Coronary artery (tissue), 2 donors: ENCODE measurements at regions not wholly inside any gene's neighbourhood (a gene's known extent, or its start where the extent isn't known, plus 50 kb on each side); places are given as distances from the start of the nearest gene placed in this dataset.

Source experiments
- DNase-seq: peaks from one replicate; pipeline ENCODE4 v3.0.0-alpha.2; 2017; ENCODE audit warnings: low spot score
- H3K27ac ChIP-seq, 2 donors: fragments of 200-600 bp; sonication (generic); one replicate each; pipeline ENCODE4 v1.5.1; 2016 to 2019
- H3K4me3 ChIP-seq: fragments of 200-600 bp; sonication (generic); 2 replicates; pipeline ENCODE4 v1.5.1; 2016; ENCODE audit warnings: mild to moderate bottlenecking, moderate library complexity
- TF ChIP-seq, protein P1 (sequence below): fragments of 200-600 bp; sonication (generic); IDR thresholded peaks from one replicate; pipeline ENCODE4 v1.5.1; 2019; ENCODE audit warnings: antibody characterized with exemption

DNA sequence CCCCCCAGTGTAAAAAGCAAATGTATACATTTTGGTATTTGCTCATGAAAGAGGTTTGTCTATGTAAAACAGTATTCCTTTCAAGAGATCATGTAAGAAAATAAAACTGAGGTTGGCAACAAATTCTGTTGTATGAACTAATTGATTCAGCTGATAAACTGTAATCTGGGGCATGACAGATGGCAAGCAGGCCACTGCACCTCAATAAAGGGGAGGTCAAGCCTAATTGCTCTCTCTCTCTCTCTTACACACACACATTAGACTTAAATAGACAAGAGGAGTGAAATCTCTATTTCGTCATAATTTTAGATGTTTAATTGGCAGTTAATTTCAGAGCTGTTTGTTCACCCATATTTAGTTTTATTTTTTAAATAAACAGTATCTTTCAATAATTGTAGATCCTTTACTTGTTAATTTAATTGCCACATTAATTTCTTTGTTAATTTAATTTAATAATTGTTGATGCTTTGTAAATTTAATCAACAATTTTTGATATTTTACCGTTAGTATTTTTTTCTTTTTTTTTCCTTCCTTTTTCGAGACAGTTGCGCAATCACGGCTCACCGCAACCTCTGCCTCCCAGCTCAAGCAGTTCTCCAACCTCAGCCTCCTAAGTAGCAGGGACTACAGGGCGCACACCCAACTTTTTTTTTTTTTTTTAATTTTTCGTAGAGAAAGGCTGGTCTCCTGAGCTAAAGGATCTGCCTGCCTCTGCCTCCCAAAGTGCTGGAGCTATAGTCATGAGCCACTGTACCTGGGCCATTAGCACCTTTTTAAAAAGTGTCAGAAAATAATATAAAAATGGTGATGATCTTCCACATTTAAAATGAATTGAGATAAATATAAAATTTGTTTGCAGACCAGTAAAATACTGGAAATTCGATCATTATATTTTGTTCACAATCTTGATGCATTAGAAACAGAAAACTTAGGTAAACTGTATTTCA lies 577.7 kb downstream of the SLC16A7 start:
- TF ChIP-seq, protein P1, sequence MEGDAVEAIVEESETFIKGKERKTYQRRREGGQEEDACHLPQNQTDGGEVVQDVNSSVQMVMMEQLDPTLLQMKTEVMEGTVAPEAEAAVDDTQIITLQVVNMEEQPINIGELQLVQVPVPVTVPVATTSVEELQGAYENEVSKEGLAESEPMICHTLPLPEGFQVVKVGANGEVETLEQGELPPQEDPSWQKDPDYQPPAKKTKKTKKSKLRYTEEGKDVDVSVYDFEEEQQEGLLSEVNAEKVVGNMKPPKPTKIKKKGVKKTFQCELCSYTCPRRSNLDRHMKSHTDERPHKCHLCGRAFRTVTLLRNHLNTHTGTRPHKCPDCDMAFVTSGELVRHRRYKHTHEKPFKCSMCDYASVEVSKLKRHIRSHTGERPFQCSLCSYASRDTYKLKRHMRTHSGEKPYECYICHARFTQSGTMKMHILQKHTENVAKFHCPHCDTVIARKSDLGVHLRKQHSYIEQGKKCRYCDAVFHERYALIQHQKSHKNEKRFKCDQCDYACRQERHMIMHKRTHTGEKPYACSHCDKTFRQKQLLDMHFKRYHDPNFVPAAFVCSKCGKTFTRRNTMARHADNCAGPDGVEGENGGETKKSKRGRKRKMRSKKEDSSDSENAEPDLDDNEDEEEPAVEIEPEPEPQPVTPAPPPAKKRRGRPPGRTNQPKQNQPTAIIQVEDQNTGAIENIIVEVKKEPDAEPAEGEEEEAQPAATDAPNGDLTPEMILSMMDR = no peak
- no peak for DNase-seq

DNA sequence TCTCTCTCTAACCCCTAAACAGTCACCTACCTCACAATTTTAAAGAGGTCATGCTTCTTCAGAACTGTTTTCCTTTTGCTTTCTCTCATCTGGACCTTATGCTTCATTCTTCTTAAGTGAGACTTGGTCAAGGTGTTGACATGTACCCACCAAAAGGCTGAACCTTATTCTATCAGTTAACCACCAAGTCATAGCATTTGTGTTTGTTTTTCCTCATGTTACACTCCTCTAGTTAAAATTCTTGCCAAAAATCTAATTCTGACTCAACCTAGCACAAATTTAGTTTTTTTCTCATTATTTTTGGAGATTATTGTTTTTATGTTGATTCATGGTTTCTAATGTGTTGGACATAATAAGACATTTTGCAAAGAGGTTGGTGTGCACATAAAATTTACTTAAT lies 578.6 kb downstream of the SLC16A7 start:
- Histone ChIP-seq H3K4me3 (no peak overlapping the region), H3K27ac (no peak overlapping the region)
- no peak for DNase-seq
- TF ChIP-seq, protein P1 = no peak

More for the DNA sequence above, 577.7 kb downstream of the SLC16A7 start:
- Histone ChIP-seq H3K4me3 (no peak overlapping the region), H3K27ac (no peak overlapping the region)

DNA sequence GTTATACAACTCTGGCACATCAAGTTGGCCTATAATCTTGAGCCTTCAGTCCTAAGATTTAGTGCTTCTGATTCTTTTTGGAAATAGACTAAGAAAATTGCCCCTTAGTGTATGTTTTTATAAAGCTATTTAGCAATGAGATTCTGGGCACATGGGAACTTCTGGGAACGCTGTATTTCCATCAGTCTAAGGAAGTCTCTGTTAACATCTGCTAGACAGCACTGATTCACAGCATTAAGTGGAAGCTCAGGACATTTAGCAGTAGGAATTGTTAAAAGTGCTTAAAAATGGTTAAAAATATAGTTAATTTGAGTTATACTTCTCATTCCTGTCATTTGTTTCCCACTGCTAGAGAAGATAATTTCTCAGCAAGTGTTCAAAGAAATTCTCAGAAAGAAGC lies 579.1 kb downstream of the SLC16A7 start:
- TF ChIP-seq, protein P1 = no peak
- no peak overlapping the region for H3K27ac ChIP-seq
- no peak overlapping the region for H3K4me3 ChIP-seq
- DNase-seq = no peak

DNA sequence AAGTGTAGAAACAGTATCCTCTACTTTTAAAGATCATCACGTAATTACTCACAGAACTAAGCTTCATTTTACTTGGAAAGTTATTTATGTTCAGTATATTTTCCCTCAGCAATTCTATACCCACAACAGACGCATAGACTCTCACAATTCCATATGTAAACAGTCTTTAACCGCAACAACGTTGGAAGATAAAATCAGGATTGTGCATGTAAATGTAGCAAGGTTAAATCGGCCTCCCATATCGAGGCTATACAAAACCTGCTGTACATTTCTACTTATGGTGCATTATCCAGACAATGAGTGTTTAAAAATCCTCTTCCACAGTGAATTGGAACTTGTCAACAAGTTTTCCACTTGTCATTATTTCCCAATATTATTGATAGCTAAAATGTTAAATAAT lies 581.1 kb downstream of the SLC16A7 start:
- TF ChIP-seq, protein P1 = no peak
- DNase-seq = no peak
- H3K4me3 ChIP-seq = no peak overlapping the region

DNA sequence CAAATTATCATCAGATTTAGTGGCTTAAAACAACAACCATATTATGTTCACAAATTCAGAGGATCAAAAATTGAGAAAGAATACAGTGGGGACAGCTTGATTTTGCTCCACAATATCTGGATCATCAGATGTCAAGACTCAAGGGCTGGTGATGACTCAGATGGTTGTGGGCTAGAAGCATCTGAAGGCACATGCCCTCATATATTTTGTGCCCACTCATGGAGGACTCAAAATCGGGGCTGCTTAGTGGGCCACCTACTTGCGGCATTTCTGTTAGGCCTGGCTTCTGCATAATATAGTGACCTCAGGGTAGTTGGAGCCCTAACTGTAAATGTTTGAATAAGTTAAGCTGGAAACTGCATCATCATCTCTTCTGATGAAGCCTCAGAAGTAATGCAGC lies 584.5 kb downstream of the SLC16A7 start:
- Histone ChIP-seq H3K4me3 (no peak overlapping the region), H3K27ac (no peak overlapping the region)
- TF ChIP-seq, protein P1 = no peak
- DNase-seq = no peak

More for the DNA sequence above, 581.1 kb downstream of the SLC16A7 start:
- no peak overlapping the region for H3K27ac ChIP-seq

DNA sequence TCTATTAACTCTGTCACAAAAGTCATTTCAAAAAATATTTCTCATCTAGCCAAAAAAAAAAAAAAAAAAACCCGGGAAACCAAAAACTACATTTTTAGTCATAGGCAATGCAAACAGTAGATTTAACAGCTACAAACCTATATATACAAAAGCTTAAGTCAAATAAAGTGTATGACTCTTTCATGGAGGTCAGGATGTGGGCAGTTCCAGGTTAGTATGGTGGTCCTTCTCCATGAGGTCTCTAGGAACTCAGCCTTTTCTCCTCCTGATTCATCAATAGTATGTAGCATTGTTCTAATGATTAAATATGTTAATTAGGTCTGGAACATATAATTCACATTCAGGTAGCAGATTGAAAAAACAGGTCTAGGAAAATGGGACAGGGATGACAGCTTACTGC lies 586.5 kb downstream of the SLC16A7 start:
- TF ChIP-seq, protein P1 = no peak
- Histone ChIP-seq H3K27ac (no peak overlapping the region), H3K4me3 (no peak overlapping the region)
- no peak for DNase-seq

DNA sequence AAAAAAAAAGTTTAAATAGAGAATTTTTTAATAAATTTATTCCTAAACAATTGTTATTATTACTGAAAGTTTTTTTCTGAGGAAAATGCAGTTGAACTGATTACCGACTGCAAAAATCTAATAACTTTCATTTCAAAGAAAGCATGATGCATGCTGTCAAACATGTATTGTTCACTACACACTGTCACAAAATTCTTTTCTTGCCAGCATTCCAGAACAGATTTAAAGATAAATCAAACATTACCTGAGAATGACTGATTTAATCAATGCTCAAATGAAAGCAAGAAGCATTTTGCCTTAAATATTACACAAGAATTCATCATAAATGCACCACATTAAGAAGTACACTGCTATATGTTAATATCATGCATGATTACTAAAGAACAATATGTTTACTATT lies 588.3 kb downstream of the SLC16A7 start:
- H3K27ac ChIP-seq = no peak overlapping the region
- H3K4me3 ChIP-seq = no peak overlapping the region
- no peak for DNase-seq
- TF ChIP-seq, protein P1 = no peak
